ENCODE measurements at regions not wholly inside any gene's neighbourhood (a gene's known extent, or its start where the extent isn't known, plus 50 kb on each side); places are given as distances from the start of the nearest gene placed in this dataset.
A peak's percentile ranks its signal among the peaks of the same experiment; 100 is the strongest.

- peak; percentile 15 for DNase-seq
Observed at GRCh38 chr17:17417718-17418181, 59.0 kb upstream of the MED9 start.

DNA sequence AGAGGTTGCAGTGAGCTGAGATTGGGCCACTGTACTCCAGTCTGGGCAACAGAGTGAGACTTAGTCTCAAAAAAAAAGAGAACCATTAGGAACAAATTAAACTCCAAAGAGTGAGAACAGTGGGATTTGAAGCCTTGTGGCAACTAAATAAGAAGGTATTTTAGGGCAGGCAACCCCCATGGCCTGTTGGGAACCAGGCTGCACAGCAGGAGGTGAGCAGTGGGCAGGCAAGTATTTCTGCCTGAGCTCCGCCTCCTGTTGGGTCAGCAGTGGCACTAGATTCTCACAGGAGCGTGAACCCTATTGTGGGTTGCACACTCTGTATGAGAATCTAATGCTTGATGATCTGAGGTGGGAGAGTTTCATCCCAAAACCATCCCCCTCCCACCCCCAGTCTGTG is 57.6 kb upstream of the MED9 start:
- DNase-seq = peak; percentile 12

DNA sequence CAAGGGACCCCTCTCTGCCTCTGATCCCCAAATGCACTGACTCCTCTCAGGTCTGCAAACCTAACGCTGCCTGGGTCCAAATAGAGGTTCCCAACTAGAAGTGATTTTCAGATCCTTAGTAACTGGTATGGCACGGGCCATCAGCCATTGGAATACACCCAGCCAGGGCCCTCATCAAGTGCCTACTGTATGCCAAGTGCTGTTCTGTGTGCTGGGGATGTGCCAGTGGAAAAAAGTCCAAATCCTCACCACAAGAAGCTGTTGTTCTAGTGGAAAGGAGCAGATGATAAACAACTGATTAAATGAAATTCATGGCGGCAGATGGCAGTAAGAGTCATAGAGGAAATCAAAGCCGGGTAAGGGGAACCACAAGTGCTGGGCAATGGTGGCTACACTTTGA is 57.2 kb upstream of the MED9 start:
- DNase-seq = no peak

DNA sequence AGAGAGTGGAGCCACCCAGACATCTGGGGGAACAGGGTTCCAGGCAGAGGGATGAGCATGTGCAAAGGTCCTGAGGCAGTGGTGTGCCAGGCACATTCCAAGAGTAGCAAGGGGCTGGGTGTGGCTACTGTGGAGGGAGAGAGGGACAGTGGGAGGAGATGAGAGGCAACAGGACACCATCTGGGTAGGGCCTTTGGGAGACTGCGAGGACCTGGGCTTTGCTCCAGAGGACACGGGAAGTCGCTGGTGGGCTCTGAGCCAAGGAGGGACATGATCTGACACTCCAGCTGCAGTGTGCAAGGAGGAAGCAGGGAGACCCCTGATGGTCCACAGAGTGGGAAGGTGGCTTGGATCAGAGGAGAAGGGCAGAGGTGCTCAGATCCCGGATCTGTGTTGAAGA is 56.7 kb upstream of the MED9 start:
- no peak for DNase-seq

- DNase-seq = no peak
Observed at GRCh38 chr17:17420561-17421269, 56.1 kb upstream of the MED9 start.

- DNase-seq = no peak
Observed at GRCh38 chr17:17421346-17422216, 55.2 kb upstream of the MED9 start.

DNA sequence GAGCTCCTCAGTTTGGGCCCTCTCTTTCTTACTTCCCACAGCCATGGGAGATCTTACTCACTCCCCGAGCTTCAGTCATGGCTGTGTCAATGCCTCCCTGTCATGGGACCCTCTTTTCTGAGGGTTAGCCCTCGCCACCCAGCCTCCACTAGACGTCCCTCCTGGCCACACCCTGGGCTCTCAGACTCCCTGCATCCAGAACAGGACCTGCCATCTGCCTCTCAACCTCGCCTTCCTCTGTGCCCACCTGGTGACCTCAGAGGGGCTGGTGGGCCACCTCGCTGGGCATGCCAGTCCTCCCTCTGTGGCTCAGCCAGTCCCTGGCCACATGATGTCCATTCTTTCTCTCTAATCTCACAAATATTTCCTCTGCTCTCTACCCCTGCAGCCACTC is 54.6 kb upstream of the MED9 start:
- no peak for DNase-seq

GRCh38 chr17:17422641-17423040 is 54.2 kb upstream of the MED9 start:
- no peak for DNase-seq

DNA sequence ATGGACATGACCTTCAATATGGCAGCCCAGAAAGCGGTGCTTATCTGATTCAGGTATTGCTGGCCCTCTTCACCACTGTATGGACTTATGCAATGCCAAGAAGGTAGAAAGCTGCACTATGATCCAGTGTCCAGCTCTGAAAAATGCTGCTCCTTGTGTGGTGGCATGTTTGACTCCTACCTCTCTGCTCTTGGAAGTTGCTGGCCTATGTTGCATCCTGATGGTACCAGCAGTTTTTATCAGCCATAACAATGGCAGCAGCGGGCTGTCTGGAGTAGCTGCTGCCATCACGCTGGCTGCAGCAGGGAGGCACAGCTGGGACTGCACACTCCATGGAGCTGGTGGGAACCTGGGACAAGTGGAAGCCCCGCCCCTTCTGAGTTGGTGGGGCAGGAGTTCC is 53.1 kb upstream of the MED9 start:
- DNase-seq = no peak

GRCh38 chr17:17424552-17424951 is 52.2 kb upstream of the MED9 start:
- DNase-seq = no peak

GRCh38 chr17:17425005-17425404 is 51.8 kb upstream of the MED9 start:
- DNase-seq = no peak

- no peak for DNase-seq
Observed at GRCh38 chr17:17425591-17425990, 51.2 kb upstream of the MED9 start.

GRCh38 chr17:17426184-17426583 is 50.6 kb upstream of the MED9 start:
- no peak for DNase-seq
